HG03442 (cell line): ENCODE measurements at regions not wholly inside any gene's neighbourhood (a gene's known extent, or its start where the extent isn't known, plus 50 kb on each side); places are given as distances from the start of the nearest gene placed in this dataset.

Experiments
- ATAC-seq: cut with Tn5 transposase; IDR thresholded peaks from one replicate; pipeline ENCODE4 v1.9.1; 2021; ENCODE audit warnings: mild to moderate bottlenecking, moderate library complexity; ENCODE audit not compliant: unreplicated experiment

GRCh38 chr10:35921866-35922350, 279.8 kb upstream of the FZD8 start:
- ATAC-seq: no peak

DNA sequence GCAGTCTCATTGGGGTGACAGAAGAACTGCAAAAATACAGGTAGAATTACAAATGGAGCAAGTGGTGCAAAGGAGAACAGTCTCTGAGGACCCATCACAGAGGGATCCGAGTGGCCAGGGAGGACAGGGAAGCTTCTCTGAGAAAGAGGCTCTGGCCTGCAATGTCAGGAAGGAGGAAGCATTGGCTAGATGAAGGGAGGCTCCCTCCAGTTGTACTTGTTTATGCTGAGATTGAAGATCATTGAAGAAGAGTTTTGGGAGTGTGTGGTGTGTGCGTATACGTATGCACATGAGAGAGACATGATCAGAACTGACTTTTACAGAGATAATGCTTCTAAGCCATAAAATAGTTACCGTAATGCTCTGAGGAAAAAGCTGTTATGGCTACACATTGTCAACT, 274.7 kb upstream of the FZD8 start:
- no peak for ATAC-seq

- no peak for ATAC-seq
These were observed 271.5 kb upstream of the FZD8 start for GRCh38 chr10:35913628-35914027.

- no peak for ATAC-seq
These were observed 270.8 kb upstream of the FZD8 start for GRCh38 chr10:35912615-35913569.

DNA sequence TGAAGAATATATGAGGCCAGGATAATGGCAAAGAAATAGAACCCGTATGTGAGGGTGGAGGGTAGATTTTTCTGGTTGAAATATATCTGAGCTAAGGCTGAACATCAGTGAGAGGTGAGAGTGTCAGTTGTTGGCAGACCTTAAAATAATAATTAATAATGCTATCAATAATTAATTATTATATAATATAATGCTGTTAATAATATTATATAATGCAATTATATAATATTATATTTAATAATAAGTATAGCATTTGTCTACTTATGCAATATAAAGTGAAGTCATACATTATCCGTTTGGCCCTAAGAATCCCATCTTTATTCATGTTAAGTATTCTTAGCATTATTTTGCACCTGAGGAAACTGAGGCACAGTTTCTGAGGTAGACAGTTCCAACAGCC, 269.9 kb upstream of the FZD8 start:
- ATAC-seq: no peak

DNA sequence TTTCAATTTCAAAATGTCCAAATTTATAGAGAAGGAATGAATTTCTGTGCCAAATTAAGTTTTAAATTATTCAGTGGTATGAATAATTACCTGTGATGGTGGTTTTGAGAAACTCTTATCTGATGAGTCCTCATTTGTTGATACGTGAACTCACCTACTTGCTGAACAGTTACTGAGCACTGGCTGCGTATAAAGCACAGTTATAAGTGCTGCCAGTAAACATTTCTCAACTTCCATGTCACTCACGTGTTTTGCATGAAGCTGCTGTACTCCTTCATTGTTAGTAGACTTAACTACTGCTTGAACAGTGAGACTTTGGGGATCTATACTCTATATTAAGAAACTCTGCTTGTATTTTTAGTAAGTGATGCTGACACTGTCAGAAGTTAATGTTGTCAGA, 269.1 kb upstream of the FZD8 start:
- ATAC-seq: no peak

DNA sequence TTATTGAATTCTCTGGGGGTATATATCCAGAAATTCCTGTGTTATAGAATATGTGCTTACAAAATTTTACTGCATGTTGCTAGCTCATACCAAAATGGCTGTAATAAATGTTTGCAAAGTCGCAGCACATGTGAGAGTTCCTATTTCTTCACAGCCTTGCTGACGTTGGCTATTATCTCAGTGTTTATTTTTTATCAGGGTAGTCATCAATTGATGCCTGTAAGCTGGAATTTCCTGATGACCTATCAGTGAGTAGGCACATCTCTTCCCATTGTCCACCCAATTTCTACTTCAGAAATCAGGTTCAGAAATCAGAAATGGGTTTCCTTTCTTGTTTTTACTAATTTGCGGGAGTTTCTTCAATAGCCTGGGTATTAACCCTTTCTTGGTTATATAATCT, 268.1 kb upstream of the FZD8 start:
- ATAC-seq: no peak

GRCh38 chr10:35909121-35909720, 267.1 kb upstream of the FZD8 start:
- ATAC-seq: no peak

- no peak for ATAC-seq
These were observed 266.4 kb upstream of the FZD8 start for GRCh38 chr10:35908451-35908850.

GRCh38 chr10:35907548-35907947, 265.5 kb upstream of the FZD8 start:
- no peak for ATAC-seq

- ATAC-seq: no peak
These were observed 264.1 kb upstream of the FZD8 start for GRCh38 chr10:35906155-35906554.

GRCh38 chr10:35903021-35903420, 260.9 kb upstream of the FZD8 start:
- no peak for ATAC-seq

- no peak for ATAC-seq
These were observed 256.8 kb upstream of the FZD8 start for GRCh38 chr10:35898716-35899440.

DNA sequence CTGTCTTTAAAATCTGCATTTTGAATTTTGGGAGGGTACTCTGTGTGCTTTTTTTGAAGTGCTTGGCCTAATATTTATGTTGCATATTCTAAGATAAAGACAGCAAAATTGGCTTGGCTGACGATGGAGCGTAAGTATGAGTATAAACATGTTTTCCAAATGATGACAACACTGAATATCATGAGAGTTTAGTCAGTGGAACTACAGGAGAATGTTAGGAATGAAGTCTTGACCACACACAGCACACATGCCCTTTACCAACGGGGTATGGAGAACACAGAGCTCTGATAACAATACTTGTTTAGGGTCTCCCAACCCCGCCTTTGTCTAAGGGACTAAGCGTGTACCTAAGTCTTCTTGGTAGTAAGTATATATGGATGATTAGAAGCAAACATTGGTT, 253.9 kb upstream of the FZD8 start:
- ATAC-seq: no peak

DNA sequence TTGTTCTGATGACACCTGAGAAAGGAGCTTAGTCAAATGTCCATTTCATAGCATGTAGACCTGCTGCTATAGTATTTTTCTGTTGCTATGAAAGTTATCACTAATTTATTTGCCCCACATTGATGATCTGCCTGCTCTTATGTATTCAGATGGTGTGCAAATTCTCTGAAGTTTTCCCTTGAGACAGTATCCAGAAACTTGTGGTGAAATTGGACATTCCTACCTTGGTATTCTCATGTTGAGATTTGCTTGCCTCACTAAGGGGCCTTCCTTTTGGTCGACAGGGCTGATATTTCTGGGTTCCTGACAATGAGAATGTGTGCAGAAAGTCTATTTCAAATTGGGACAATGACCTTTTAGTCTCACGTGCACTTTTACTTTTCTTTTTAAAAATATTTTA, 253.2 kb upstream of the FZD8 start:
- no peak for ATAC-seq

- ATAC-seq: no peak
These were observed 250.4 kb upstream of the FZD8 start for GRCh38 chr10:35892526-35892925.

DNA sequence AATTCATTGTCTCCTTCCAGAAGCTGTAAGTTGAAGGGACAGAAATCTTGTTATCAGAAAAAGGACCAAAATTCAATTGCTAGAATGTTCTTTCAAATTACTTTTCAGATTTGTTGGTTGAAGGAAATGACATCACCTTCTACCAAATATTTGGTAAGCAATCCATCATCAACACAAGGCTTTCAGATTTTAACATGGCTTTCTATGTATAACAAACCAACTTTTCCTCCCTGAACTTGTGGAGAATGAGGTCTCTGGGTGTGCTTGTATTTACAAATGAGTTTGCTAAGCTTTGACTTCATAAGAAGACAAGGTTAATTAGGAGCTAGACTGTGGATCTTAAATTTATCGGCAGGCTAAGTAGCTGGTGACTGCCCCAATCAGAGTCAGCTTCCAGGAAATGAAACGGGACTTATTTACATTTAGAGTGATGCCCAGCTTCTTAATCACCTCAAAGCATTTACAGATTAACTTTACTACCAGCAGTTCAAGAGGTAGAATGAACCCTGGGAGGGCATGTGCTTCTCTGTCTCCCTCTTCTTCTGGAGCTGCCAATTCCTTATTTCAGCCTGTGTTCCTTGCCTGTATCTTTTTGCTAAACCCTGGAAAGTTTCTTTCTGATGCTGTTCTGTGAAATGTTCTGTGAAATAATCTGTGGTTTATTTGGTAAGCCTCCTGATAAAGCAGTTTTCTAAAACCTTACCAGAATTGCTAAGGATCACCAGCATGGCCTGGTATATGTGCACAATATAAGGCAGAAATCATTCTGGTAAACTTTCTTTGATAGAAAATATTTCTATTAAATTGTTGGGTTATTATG, 248.8 kb upstream of the FZD8 start:
- no peak for ATAC-seq

GRCh38 chr10:35889971-35890675, 248.0 kb upstream of the FZD8 start:
- ATAC-seq: no peak

GRCh38 chr10:35889226-35889625, 247.1 kb upstream of the FZD8 start:
- no peak for ATAC-seq

DNA sequence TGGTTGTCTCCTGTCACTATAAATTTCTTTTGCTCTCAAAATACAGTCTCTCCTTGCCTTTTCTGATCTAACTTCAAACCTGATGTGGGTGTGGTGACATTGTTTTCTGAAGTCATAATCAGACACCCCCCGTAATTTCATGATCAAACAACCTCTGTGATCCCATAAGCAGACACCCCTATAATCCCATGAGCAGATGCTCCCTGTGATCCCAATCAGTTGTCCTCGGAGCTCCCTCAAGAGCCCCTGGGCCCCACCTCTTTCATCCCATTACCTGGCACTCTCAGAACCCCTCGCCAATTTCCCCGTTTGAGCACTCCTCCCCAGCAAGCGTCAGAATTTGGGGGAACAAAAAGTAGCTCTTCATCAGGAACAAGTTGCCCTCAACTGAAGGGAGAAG, 246.3 kb upstream of the FZD8 start:
- no peak for ATAC-seq
